G401.6 (cell line): ENCODE measurements at regions not wholly inside any gene's neighbourhood (a gene's known extent, or its start where the extent isn't known, plus 50 kb on each side); places are given as distances from the start of the nearest gene placed in this dataset.

Experiments used
- FAIRE-seq: peaks from 2 replicates; lab custom pipeline; 2012; peaks lifted over from hg19 to GRCh38; lab: Jason Lieb, UNC

DNA sequence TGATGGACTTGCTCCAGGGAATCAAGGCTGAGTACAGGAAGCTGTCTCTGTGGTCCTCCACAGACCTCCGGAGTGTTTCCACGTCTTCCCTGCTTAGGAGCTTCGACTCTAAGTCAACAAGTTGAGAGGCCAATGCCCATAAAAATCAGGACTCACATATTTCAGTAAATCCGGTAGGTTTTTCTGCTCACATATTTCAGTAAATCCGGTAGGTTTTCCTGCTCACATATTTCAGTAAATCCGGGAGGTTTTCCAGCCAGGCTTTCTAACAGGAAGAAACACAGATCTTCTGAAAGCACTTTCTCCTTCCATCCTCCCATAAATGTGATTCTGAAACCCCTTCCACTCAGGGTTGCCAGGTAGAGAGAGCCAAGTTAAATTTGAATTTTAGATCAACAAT is 340.1 kb upstream of the SHH start:
- no peak for FAIRE-seq

- no peak for FAIRE-seq
Observed at GRCh38 chr7:156151658-156152057, 339.4 kb upstream of the SHH start.

DNA sequence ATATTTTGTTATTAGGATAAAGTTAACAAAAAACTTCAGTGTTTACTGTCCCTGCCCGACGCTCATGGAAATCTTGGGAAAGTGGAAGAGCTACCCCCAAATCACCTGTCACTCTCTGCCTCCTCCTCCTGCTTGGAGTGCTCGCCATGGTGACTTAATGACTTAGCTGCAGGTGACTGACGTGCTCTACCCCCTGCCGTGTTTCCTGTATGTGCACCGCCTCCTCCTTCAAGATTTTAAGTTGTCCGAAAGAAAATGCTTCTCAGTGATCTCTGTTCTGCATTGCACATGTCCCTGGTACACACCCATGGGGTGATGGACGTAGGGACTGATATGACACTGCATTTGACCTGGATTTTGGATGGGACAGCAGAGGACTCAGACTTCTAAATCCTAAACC is 338.8 kb upstream of the SHH start:
- no peak for FAIRE-seq

DNA sequence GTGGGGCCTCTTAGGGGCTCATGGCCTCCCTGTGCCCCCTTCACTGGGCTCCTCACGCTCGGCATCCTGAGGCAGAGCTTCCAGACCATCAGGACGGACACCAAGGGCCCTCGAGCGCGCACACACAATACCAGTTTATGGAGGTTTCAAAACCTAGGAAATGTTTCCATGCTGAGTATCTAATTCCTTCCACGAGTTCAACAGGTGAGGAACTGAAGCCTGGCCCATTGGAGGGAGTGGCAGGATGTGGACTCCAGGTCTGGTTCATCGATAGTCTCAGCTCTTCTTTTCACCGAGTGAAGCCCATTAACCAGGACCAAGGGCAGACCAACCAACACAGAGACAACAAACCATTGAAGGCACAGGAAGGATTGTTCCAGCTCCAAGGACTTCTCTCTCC is 336.7 kb upstream of the SHH start:
- no peak for FAIRE-seq

GRCh38 chr7:156148547-156148946 is 336.3 kb upstream of the SHH start:
- no peak for FAIRE-seq

- no peak for FAIRE-seq
Observed at GRCh38 chr7:156147756-156148504, 335.7 kb upstream of the SHH start.

DNA sequence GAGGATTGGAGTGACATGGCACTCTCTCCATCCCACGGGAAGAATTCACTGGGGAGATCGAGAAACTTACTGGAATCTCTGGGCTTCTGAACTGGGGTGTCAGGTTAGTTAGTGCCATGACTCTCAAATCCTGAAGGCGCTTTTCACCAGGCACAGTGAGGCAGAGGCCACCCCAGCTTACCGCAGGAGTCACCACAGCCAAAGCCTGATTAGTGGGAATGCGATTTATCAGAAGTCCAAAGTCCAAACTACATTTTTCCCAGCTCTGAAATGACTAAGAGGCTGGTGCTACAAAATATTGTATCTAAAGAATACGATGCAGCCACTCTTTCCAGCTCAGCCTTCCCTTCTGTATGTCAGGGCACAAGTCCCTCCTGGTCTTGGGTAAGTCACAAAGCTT is 334.8 kb upstream of the SHH start:
- FAIRE-seq = no peak

GRCh38 chr7:156145996-156146395 is 333.7 kb upstream of the SHH start:
- FAIRE-seq = no peak

DNA sequence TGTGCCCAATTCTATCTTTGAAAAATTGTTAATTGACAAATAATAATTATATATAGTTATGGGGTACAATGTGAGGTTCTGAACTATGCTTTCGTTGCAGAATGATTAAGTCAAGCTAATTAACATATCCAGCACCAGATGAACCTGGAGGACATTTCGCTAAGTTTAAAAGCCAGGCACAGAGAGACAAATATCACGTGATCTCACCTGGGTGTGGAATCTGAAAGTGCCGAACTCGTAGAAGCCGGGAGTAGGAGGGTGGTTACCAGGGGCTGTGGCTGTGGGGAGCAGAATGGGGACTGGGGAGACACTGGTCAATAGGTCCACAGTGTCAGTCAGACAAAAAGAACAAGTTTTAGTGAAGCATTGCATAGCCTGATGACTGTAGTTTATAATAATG is 332.9 kb upstream of the SHH start:
- FAIRE-seq = no peak

DNA sequence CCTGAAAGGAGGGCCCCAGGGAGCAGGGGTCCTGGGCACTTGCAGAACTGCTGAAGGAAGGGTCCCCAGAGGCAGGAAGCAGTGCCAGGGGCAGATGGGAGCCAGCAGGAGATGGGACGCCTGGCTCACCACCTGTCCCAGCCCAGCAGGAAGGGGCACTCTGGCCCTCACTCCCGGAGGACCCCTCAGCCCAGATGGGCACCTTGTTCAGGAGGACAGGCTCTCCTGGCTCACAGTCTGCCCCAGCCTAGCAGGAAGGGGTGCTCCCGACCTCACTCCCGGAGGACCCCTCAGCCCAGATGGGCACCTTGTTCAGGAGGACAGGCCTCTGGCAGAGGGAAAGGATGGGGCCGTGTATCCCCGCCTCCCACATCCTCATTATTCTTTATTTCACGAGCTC is 331.4 kb upstream of the SHH start:
- no peak for FAIRE-seq

GRCh38 chr7:156143158-156143557 is 330.9 kb upstream of the SHH start:
- no peak for FAIRE-seq

DNA sequence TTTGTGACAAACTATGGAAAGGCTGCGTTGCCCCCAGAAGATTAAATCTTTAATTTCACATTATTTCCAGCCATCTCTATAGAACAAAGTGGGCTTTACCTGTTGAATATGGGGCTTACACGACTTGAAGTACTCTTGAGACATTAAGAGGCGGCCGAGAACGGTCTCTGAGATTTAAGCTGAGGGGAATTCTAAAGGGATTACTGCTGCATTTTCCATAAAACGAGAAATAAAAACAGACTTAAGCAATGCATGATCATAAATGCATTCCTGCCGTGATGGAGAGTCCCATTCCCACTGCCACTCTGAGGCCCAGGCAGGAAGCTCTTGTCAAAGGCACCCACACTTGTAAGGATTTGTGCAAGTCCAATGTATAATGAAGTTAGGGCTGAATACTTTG is 329.7 kb upstream of the SHH start:
- no peak for FAIRE-seq

- no peak for FAIRE-seq
Observed at GRCh38 chr7:156140896-156141295, 328.6 kb upstream of the SHH start.

GRCh38 chr7:156140447-156140846 is 328.2 kb upstream of the SHH start:
- no peak for FAIRE-seq

GRCh38 chr7:156139633-156140032 is 327.4 kb upstream of the SHH start:
- FAIRE-seq = no peak

DNA sequence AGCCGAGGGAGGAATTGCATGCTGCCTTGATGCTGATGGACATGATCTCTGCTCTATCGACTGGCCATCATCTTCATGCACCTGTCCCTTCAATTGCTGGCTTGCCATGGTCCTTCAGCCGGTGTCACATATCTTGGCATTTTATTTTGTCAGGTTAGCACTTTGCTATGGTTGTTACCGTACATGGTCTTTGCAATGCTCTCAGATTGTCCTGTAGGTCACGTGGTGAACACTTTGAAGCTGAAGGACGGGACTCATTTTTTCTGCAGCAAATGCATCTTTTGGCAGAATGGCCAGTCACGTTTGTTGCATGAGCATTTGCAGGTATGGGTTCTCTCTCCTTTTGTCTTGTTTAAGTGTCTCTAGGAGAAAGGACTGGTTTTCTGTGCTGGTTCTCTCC is 326.8 kb upstream of the SHH start:
- no peak for FAIRE-seq

DNA sequence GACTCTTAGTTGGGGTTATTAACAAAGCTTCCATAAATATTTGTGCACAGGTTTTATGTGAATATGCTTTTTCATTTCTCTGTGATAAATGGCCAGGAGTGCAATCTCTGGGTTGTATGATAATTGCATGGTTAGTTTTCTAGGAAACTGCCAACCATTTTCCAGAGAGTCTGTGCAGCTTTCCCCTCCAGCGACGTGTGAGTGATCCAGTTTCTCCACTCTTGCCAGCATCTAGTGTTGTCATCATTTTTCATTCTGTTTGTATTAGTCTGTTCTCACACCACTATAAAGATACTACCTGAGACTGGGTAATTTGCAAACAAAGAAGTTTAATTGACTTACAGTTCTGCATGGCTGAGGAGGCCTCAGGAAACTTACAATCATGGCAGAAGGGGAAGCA is 319.6 kb upstream of the SHH start:
- no peak for FAIRE-seq

DNA sequence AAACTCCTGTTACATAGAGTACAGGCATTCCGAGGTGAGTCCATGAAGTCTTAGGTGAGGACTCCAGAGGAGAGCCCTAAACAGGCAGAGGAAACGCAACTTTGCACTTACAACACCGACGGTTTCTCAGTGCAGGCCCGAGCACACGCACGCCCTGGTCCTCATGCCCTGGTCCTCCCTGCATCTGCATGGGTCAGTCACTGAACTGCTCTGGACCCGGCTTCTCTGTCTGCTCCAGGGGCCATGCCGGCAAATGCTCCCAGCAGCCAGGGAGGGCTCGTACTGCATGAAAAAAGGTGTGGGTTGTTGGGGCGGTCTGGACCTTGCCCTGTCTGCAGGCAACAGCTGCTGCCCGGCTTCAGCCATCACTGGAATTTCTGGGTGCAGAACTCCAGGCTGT is 317.3 kb upstream of the SHH start:
- no peak for FAIRE-seq

DNA sequence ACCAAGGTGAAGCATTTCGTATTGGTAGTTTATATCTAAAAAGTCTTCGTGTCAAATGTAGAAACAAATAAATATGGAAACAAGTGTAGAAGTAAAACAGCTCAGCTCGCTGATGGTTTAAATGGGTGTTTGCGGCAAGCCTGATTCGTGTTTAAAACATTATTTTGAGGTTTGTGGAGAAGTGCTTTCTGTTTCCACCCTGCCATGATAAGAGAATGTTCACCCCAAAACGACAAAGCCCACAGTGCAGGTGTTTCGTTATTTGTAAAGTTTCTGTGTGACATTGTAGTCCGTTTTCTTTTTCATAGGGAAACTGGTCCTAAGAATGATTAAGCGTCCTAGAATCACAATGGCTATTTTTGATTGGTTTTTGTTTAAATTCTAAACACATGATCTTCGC is 316.2 kb upstream of the SHH start:
- no peak for FAIRE-seq

- FAIRE-seq = no peak
Observed at GRCh38 chr7:156127166-156128134, 315.2 kb upstream of the SHH start.

GRCh38 chr7:156125841-156126730 is 313.8 kb upstream of the SHH start:
- no peak for FAIRE-seq

- FAIRE-seq = no peak
Observed at GRCh38 chr7:156124356-156124755, 312.1 kb upstream of the SHH start.

GRCh38 chr7:156123362-156123761 is 311.1 kb upstream of the SHH start:
- FAIRE-seq = no peak
